ENCODE measurements at regions not wholly inside any gene's neighbourhood (a gene's known extent, or its start where the extent isn't known, plus 50 kb on each side); places are given as distances from the start of the nearest gene placed in this dataset.

DNA sequence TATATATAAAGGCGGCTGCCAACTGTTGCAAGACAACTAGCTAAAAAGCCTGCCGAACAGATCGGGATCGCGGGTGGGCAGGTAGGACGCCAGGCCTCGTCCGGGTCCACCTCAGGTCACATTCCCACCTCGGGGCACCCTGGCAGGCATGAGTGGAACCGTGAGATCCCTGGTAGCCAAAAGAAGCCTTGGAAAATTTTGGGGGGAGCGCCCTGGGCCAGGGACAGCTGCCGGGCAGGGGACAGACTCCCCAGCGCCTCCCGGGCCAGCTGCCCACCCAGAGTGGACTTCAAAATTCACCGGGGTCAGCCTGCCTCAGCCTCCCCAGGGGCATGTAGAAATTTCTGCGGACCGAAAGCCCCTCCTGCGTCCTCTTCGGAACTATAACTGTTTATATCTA, 760.9 kb downstream of the KCNJ18 start:
- Mint-ChIP-seq H3K27me3 (ENCODE audit: insufficient read depth, unreplicated experiment) (peaks cover 2% of the 10 kb centered on the region), H3K36me3 (ENCODE audit: insufficient read depth, unreplicated experiment) (no peaks in the 10 kb centered on the region), H3K4me3 (ENCODE audit: unreplicated experiment) (no peak overlapping the region), H3K4me1 (ENCODE audit: low read depth, unreplicated experiment) (no peaks in the 10 kb centered on the region), H3K27ac (ENCODE audit: unreplicated experiment) (no peak overlapping the region), H3K9me3 (ENCODE audit: unreplicated experiment) (no peaks in the 10 kb centered on the region)
- ChIA-PET CTCF (no interaction called here), POLR2A (no interaction called here)
- Histone ChIP-seq H3K4me3 (ENCODE audit: low read depth, low read length) (no peak overlapping the region), H3K4me1 (no peaks in the 10 kb centered on the region), H3K9me3 (no peaks in the 10 kb centered on the region), H3K27me3 (replicated peaks; ENCODE audit: control insufficient read depth, insufficient read depth, low read length) (no peaks in the 10 kb centered on the region), H3K36me3 (ENCODE audit: control insufficient read depth, insufficient read depth, low read length) (no peaks in the 10 kb centered on the region)
- DNase-seq: no peak
- intact Hi-C loops (cut with micrococcal nuclease; ENCODE audit: unreplicated experiment): no loop called here
- TF ChIP-seq, protein P1, sequence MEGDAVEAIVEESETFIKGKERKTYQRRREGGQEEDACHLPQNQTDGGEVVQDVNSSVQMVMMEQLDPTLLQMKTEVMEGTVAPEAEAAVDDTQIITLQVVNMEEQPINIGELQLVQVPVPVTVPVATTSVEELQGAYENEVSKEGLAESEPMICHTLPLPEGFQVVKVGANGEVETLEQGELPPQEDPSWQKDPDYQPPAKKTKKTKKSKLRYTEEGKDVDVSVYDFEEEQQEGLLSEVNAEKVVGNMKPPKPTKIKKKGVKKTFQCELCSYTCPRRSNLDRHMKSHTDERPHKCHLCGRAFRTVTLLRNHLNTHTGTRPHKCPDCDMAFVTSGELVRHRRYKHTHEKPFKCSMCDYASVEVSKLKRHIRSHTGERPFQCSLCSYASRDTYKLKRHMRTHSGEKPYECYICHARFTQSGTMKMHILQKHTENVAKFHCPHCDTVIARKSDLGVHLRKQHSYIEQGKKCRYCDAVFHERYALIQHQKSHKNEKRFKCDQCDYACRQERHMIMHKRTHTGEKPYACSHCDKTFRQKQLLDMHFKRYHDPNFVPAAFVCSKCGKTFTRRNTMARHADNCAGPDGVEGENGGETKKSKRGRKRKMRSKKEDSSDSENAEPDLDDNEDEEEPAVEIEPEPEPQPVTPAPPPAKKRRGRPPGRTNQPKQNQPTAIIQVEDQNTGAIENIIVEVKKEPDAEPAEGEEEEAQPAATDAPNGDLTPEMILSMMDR (IDR thresholded peaks at IDR 0.05; ENCODE audit: insufficient read depth in 1 of 2, low read depth in 1 of 2, low read length in 1 of 2, severe bottlenecking in 1 of 2, unreplicated experiment in 1 of 2): no peak
- BruUV-seq (replicated peaks): no TSS peak

DNA sequence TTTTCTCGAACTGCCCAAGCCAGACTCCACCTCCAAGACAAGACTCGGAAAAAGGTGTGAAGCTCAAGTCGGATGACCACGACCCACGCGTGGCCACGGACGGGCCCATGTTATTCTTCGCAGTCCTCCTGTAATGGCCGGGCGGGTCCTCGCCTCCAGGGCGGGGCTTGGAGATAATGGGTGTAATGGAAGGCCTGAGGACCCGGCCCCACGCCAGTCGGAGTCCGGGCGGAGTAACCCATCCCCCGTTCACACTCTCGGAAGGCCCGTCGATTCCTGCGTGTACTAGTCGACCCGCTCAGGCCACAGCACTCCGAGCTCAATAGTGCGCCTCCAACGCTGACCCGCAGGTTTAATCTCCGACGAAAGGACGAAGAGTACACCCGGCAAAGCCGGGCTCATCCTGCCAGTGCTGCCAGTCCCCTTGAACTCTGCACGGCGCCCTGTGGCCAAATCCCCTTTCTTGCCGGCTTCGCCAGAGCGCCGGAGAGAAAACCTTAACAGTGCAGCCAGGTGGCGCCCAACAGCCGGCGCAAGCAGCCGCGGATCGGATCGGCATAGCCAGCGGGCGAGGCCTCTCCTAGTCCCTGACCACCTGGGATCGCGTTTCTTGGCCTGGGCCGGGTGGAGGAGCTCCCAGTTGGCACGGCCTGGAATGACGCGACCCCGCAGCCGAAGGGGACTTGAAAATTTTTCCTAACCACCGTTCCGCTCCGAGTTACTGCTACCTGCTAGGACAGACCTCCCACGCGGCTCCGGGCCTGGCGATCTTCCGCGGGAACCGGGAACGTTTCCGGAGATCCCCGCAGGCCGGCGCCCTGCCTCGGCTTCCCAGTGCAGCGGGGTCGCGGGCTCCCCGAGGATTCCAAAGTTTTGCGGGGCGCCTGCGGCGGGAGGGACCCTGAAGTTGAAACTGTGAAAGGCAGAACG, 762.0 kb downstream of the KCNJ18 start:
- CTCF ChIA-PET: no interaction called here
- POLR2A ChIA-PET: no interaction called here
- Mint-ChIP-seq H3K4me1 (ENCODE audit: low read depth, unreplicated experiment) (no peaks in the 10 kb centered on the region), H3K27ac (ENCODE audit: unreplicated experiment) (no peak overlapping the region), H3K27me3 (ENCODE audit: insufficient read depth, unreplicated experiment) (no peaks in the 10 kb centered on the region), H3K4me3 (ENCODE audit: unreplicated experiment) (no peak overlapping the region), H3K36me3 (ENCODE audit: insufficient read depth, unreplicated experiment) (no peaks in the 10 kb centered on the region), H3K9me3 (ENCODE audit: unreplicated experiment) (no peaks in the 10 kb centered on the region)
- DNase-seq: no peak
- Histone ChIP-seq H3K4me3 (ENCODE audit: low read depth, low read length) (no peak overlapping the region), H3K36me3 (ENCODE audit: control insufficient read depth, insufficient read depth, low read length) (no peaks in the 10 kb centered on the region), H3K9me3 (no peaks in the 10 kb centered on the region), H3K4me1 (no peaks in the 10 kb centered on the region), H3K27me3 (replicated peaks; ENCODE audit: control insufficient read depth, insufficient read depth, low read length) (no peaks in the 10 kb centered on the region)
- no TSS peak for BruUV-seq (replicated peaks)
- intact Hi-C loops (cut with micrococcal nuclease; ENCODE audit: unreplicated experiment): no loop called here
- TF ChIP-seq, protein P1 (IDR thresholded peaks at IDR 0.05; ENCODE audit: insufficient read depth in 1 of 2, low read depth in 1 of 2, low read length in 1 of 2, severe bottlenecking in 1 of 2, unreplicated experiment in 1 of 2): no peak

DNA sequence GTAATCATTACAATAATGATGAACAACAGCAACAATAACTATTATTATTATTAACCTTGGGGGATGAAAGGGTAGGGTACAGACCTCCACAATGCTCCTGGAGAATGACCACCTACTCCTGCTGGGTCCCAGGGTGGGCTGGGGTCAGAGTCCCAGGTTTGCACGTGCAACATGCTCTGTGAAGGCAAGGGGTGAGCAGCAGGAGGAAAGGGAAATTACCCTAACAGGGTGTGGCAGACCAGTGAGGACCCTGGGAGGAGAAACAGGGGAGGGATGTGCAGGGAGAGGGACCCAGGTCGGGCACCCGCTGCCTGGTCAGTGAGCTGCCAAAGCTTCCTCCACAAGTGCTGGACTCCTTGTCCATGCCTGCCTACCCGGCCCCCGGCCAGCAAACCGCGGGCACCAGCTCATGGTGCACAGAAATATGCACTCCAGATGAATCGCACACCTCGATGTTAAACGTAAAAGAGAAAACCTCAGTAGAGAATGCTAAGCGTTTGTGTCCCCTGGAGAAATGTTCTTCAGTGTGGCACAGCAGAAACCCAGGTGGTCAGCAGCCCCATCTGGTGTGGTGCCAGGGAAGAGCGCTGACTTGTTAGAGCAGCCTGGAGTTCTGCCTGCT, 767.1 kb downstream of the KCNJ18 start:
- Mint-ChIP-seq H3K36me3 (ENCODE audit: insufficient read depth, unreplicated experiment) (no peaks in the 10 kb centered on the region), H3K4me3 (ENCODE audit: unreplicated experiment) (no peak overlapping the region), H3K27me3 (ENCODE audit: insufficient read depth, unreplicated experiment) (peaks cover 13% of the 10 kb centered on the region), H3K4me1 (ENCODE audit: low read depth, unreplicated experiment) (no peaks in the 10 kb centered on the region), H3K9me3 (ENCODE audit: unreplicated experiment) (no peaks in the 10 kb centered on the region), H3K27ac (ENCODE audit: unreplicated experiment) (no peak overlapping the region)
- TF ChIP-seq, protein P1 (IDR thresholded peaks at IDR 0.05; ENCODE audit: insufficient read depth in 1 of 2, low read depth in 1 of 2, low read length in 1 of 2, severe bottlenecking in 1 of 2, unreplicated experiment in 1 of 2): no peak
- no peaks in the 10 kb centered on the region for H3K36me3 ChIP-seq (ENCODE audit: control insufficient read depth, insufficient read depth, low read length)
- ChIA-PET CTCF (no interaction called here), POLR2A (no interaction called here)
- H3K27me3 ChIP-seq (replicated peaks; ENCODE audit: control insufficient read depth, insufficient read depth, low read length): no peaks in the 10 kb centered on the region
- BruUV-seq (replicated peaks): no TSS peak
- H3K9me3 ChIP-seq: no peaks in the 10 kb centered on the region
- H3K4me1 ChIP-seq: no peaks in the 10 kb centered on the region
- no peak overlapping the region for H3K4me3 ChIP-seq (ENCODE audit: low read depth, low read length)
- no peak for DNase-seq
- intact Hi-C loops (cut with micrococcal nuclease; ENCODE audit: unreplicated experiment): no loop called here
